ENCODE measurements at regions not wholly inside any gene's neighbourhood (a gene's known extent, or its start where the extent isn't known, plus 50 kb on each side); places are given as distances from the start of the nearest gene placed in this dataset.

DNA sequence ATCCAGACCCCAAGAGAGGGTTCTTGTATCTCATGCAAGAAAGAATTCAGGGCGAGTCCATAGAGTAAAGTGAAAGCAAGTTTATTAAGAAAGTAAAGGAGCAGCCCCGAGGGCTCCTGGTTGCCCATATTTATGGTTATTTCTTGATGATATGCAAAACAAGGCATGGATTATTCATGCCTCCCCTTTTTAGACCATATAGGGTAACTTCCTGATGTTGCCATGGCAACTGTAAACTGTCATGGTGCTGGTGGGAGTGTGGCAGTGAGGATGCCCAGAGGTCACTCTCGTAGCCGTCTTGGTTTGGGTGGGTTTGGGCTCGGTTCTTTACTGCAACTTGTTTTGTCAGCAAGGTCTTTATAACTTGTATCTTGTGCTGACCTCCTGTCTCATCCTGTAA lies 750.2 kb upstream of the FANCL start:
- TF ChIP-seq YY1 (IDR thresholded peaks at IDR 0.05; ENCODE audit: insufficient read depth, insufficient read length) (no peak), SUZ12 (IDR thresholded peaks at IDR 0.05; ENCODE audit: extremely low read depth, insufficient read depth, insufficient read length) (no peak), ZNF274 (IDR thresholded peaks at IDR 0.05; ENCODE audit: low read depth, low read length) (no peak)
